Astrocyte (in vitro differentiated cells and primary cell): ENCODE measurements at regions not wholly inside any gene's neighbourhood (a gene's known extent, or its start where the extent isn't known, plus 50 kb on each side); places are given as distances from the start of the nearest gene placed in this dataset.

Experiments used
- EZH2 ChIP-seq: IDR thresholded peaks from 2 replicates; pipeline ENCODE4 v1.6.1; 2012; ENCODE audit warnings: mild to moderate bottlenecking, low read length, inconsistent platforms; ENCODE audit not compliant: insufficient read depth
- TF ChIP-seq, protein P1 (sequence below): IDR thresholded peaks from 2 replicates; pipeline ENCODE4 v1.5.1; 2011; ENCODE audit warnings: low read depth, mild to moderate bottlenecking, inconsistent platforms, low read length, moderate library complexity; ENCODE audit not compliant: insufficient read depth

DNA sequence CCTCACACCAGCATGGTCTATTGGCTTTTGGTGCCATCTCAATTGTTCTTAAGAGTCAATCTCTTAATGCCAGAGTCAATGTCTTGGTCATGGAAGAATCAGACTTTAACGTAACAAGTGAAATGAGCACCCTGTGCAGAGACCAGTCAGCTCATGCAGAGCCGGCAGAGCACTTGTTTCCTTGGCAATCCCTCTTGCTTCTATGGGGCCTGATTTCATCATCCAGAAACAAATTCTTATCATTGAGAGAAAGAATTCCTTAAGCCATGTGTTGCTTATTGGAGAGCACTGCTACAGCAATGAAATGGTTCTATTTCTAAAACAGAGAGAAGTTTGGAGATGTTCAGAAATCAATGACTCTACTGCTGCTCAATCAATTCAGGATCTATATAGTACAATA is 212.8 kb downstream of the IPMK start:
- TF ChIP-seq, protein P1, sequence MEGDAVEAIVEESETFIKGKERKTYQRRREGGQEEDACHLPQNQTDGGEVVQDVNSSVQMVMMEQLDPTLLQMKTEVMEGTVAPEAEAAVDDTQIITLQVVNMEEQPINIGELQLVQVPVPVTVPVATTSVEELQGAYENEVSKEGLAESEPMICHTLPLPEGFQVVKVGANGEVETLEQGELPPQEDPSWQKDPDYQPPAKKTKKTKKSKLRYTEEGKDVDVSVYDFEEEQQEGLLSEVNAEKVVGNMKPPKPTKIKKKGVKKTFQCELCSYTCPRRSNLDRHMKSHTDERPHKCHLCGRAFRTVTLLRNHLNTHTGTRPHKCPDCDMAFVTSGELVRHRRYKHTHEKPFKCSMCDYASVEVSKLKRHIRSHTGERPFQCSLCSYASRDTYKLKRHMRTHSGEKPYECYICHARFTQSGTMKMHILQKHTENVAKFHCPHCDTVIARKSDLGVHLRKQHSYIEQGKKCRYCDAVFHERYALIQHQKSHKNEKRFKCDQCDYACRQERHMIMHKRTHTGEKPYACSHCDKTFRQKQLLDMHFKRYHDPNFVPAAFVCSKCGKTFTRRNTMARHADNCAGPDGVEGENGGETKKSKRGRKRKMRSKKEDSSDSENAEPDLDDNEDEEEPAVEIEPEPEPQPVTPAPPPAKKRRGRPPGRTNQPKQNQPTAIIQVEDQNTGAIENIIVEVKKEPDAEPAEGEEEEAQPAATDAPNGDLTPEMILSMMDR: no peak
- TF ChIP-seq EZH2: no peak
